NT2/D1 (cell line): ENCODE measurements at regions not wholly inside any gene's neighbourhood (a gene's known extent, or its start where the extent isn't known, plus 50 kb on each side); places are given as distances from the start of the nearest gene placed in this dataset.

Experiments used
- SUZ12 ChIP-seq: IDR thresholded peaks from 2 replicates; pipeline ENCODE4 v1.6.1; 2011; ENCODE audit not compliant: insufficient read length, insufficient read depth; ENCODE audit errors: extremely low read depth
- YY1 ChIP-seq: IDR thresholded peaks from 2 replicates; pipeline ENCODE4 v1.6.1; 2011; ENCODE audit not compliant: insufficient read length, insufficient read depth

GRCh38 chr10:107516349-107516748, 351.8 kb upstream of the SORCS1 start:
- TF ChIP-seq YY1 = no peak
- TF ChIP-seq SUZ12 = no peak
